CD4-positive, alpha-beta T cell treated with Interleukin-2 at 100 ng/mL for 4 hours (primary cell): ENCODE measurements at regions not wholly inside any gene's neighbourhood (a gene's known extent, or its start where the extent isn't known, plus 50 kb on each side); places are given as distances from the start of the nearest gene placed in this dataset.
"Not testable (repeated sequence)": the region's sequence is repeated elsewhere in the genome, so short reads cannot be mapped to it uniquely, and the experiment has no call there.

Experiments
- DNase-seq: peaks from one replicate; pipeline ENCODE4 v3.0.0-alpha.2; 2020; ENCODE audit warnings: low spot score

- not testable (repeated sequence) for DNase-seq
Observed at GRCh38 chr5:174917435-174917834, 193.1 kb downstream of the MSX2 start.

GRCh38 chr5:174916924-174917323, 192.5 kb downstream of the MSX2 start:
- DNase-seq, result not testable (repeated sequence)

GRCh38 chr5:174916227-174916626, 191.8 kb downstream of the MSX2 start:
- no peak for DNase-seq

- no peak for DNase-seq
Observed at GRCh38 chr5:174911118-174911517, 186.7 kb downstream of the MSX2 start.

GRCh38 chr5:174910245-174910737, 185.9 kb downstream of the MSX2 start:
- peak; percentile 36 for DNase-seq

GRCh38 chr5:174903172-174903732, 178.9 kb downstream of the MSX2 start:
- no peak for DNase-seq

GRCh38 chr5:174901336-174901735, 177.0 kb downstream of the MSX2 start:
- DNase-seq, result no peak

GRCh38 chr5:174900240-174900865, 176.0 kb downstream of the MSX2 start:
- no peak for DNase-seq

- DNase-seq, result no peak
Observed at GRCh38 chr5:174897281-174897950, 173.0 kb downstream of the MSX2 start.

- DNase-seq, result no peak
Observed at GRCh38 chr5:174895360-174895759, 171.0 kb downstream of the MSX2 start.

- no peak for DNase-seq
Observed at GRCh38 chr5:174892742-174893141, 168.4 kb downstream of the MSX2 start.

GRCh38 chr5:174880412-174881200, 156.2 kb downstream of the MSX2 start:
- not testable (repeated sequence) for DNase-seq

GRCh38 chr5:174877987-174878386, 153.6 kb downstream of the MSX2 start:
- DNase-seq, result no peak

GRCh38 chr5:174872271-174872670, 147.9 kb downstream of the MSX2 start:
- DNase-seq, result no peak

- DNase-seq, result no peak
Observed at GRCh38 chr5:174852143-174852542, 127.8 kb downstream of the MSX2 start.

- no peak for DNase-seq
Observed at GRCh38 chr5:174850565-174851169, 126.3 kb downstream of the MSX2 start.

GRCh38 chr5:174849426-174849825, 125.0 kb downstream of the MSX2 start:
- DNase-seq, result no peak

- DNase-seq, result no peak
Observed at GRCh38 chr5:174844971-174845370, 120.6 kb downstream of the MSX2 start.

GRCh38 chr5:174843263-174844250, 119.2 kb downstream of the MSX2 start:
- no peak for DNase-seq

GRCh38 chr5:174840435-174840834, 116.1 kb downstream of the MSX2 start:
- DNase-seq, result no peak

GRCh38 chr5:174839196-174839595, 114.8 kb downstream of the MSX2 start:
- DNase-seq, result no peak
